ENCODE measurements at regions not wholly inside any gene's neighbourhood (a gene's known extent, or its start where the extent isn't known, plus 50 kb on each side); places are given as distances from the start of the nearest gene placed in this dataset.

DNA sequence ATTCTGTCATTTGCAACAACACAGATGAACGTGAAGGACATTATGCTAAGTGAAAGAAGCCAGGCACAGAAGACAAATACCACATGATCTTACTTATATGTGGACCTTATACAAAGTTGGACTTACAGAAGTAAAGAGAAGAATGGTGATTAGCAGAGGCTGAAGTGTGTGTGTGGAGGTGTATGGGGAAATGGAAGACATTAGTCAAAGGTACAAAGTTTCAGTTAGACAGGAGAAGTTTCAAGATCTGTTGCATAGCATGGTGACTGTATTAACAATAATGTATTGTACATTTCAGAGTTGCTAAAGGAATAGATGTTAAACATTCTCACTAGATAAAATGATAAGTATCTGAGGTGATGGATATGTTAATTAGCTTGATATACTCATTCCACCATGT is 124.4 kb upstream of the ADRA1D start:
- no peak for FAIRE-seq
- DNase-seq (ENCODE audit: low read depth): no peak
- no peak overlapping the region for H3K4me3 ChIP-seq (ENCODE audit: low read depth, low read length)
- H3K27me3 ChIP-seq (ENCODE audit: control insufficient read depth, insufficient read depth, low read length): no peaks in the 10 kb centered on the region
- TF ChIP-seq CTCF (IDR thresholded peaks at IDR 0.05; ENCODE audit: insufficient read depth, low read length, severe bottlenecking): no peak
- no peaks in the 10 kb centered on the region for H3K36me3 ChIP-seq (ENCODE audit: control insufficient read depth, insufficient read depth, low read length)

DNA sequence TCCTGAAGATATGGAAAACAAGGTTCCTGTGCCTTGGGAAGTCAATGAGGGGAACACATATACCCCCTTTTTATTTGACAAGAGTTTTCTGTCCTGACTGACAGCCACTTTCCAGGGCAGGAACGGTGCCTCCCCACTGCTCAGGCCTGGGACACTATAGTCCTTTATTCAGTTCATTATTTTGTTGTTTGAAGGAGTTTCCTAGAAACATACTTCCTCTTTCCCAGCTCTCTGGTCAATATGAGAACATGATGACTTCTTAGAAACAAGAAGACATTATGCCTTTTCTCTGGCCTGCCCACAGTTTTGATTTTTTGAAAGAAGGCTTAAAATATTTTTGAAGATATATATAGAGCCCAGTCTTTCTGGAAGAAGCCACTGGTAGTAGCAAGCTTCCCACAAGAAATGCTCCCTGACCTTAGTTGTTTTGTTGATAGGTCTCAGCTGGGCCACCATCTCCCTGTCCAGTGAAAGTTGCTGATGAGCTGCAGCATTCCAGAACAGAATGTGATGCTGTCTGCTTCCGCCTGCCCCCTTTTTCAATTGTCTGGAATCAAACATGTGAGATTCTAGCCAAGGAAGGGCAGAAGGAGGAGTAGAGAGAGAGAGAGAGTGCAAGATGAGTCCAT is 122.7 kb upstream of the ADRA1D start:
- FAIRE-seq (no peak), DNase-seq (ENCODE audit: low read depth) (no peak)
- Histone ChIP-seq H3K27me3 (ENCODE audit: control insufficient read depth, insufficient read depth, low read length) (no peaks in the 10 kb centered on the region), H3K36me3 (ENCODE audit: control insufficient read depth, insufficient read depth, low read length) (no peaks in the 10 kb centered on the region), H3K4me3 (ENCODE audit: low read depth, low read length) (no peak overlapping the region)
- no peak for TF ChIP-seq CTCF (IDR thresholded peaks at IDR 0.05; ENCODE audit: insufficient read depth, low read length, severe bottlenecking)

GRCh38 chr20:4370851-4371250 is 121.8 kb upstream of the ADRA1D start:
- DNase-seq (ENCODE audit: low read depth) (no peak), FAIRE-seq (peak; percentile 28)
- Histone ChIP-seq H3K36me3 (ENCODE audit: control insufficient read depth, insufficient read depth, low read length) (no peaks in the 10 kb centered on the region), H3K27me3 (ENCODE audit: control insufficient read depth, insufficient read depth, low read length) (no peaks in the 10 kb centered on the region), H3K4me3 (ENCODE audit: low read depth, low read length) (no peak overlapping the region)
- no peak for TF ChIP-seq CTCF (IDR thresholded peaks at IDR 0.05; ENCODE audit: insufficient read depth, low read length, severe bottlenecking)

DNA sequence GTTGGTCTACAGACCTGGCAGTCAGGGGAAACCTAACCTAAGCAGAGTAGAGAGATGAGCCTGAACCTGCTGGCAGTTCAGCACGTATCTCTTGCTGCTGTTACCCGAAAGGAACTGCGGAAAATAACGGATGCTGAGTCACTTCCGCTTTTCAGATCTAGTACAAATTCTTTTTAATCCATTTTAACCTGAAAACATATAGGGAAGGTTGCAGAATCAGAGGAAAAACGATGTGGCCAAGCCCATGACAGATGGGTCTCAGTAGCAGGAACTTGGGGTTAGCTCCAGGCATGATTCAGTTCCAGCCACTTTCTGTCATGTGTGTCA is 120.7 kb upstream of the ADRA1D start:
- FAIRE-seq: no peak
- Histone ChIP-seq H3K27me3 (ENCODE audit: control insufficient read depth, insufficient read depth, low read length) (no peaks in the 10 kb centered on the region), H3K36me3 (ENCODE audit: control insufficient read depth, insufficient read depth, low read length) (no peaks in the 10 kb centered on the region), H3K4me3 (ENCODE audit: low read depth, low read length) (no peak overlapping the region)
- no peak for TF ChIP-seq CTCF (IDR thresholded peaks at IDR 0.05; ENCODE audit: insufficient read depth, low read length, severe bottlenecking)
- DNase-seq (ENCODE audit: low read depth): no peak

DNA sequence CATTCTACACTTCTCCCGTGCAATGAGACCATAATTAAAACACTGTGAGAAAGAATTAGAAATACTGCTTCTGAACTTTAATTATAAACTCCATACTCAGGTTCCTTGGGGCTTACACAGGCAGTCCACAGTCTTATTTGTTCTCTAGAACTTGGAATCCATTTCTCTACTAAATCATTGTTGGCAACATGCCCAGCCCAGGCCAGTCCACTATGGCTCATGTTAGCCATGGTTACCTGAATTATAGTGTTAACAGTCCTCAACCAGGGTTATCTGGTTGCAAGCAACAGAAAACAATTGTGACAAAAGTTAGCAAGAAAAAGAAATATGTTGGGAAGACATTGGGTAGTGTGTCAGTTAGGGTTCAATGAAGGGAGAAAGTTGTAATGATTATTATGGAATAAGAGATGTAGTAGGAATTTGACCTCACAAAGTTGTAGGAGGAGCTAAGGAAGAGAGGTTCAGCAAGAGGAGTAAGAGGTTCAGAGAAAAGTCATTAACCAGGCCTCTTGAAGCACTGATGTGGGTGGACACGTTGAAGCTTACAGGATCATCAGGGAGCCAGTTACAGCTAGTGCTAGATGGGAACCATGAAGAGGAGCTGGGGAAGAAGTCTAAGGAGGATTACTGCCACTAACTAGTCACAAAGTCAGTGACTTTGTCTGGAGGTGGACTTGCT is 120.2 kb upstream of the ADRA1D start:
- Histone ChIP-seq H3K4me3 (ENCODE audit: low read depth, low read length) (no peak overlapping the region), H3K27me3 (ENCODE audit: control insufficient read depth, insufficient read depth, low read length) (no peaks in the 10 kb centered on the region), H3K36me3 (ENCODE audit: control insufficient read depth, insufficient read depth, low read length) (no peaks in the 10 kb centered on the region)
- no peak for FAIRE-seq
- no peak for TF ChIP-seq CTCF (IDR thresholded peaks at IDR 0.05; ENCODE audit: insufficient read depth, low read length, severe bottlenecking)
- DNase-seq (ENCODE audit: low read depth): no peak

GRCh38 chr20:4366076-4366475 is 117.0 kb upstream of the ADRA1D start:
- DNase-seq (ENCODE audit: low read depth) (peak; percentile 80), FAIRE-seq (no peak)
- TF ChIP-seq CTCF (IDR thresholded peaks at IDR 0.05; ENCODE audit: insufficient read depth, low read length, severe bottlenecking): no peak
- H3K4me3 ChIP-seq (ENCODE audit: low read depth, low read length): no peak overlapping the region
- no peaks in the 10 kb centered on the region for H3K36me3 ChIP-seq (ENCODE audit: control insufficient read depth, insufficient read depth, low read length)
- H3K27me3 ChIP-seq (ENCODE audit: control insufficient read depth, insufficient read depth, low read length): no peaks in the 10 kb centered on the region

Data from bronchial epithelial cell (primary cell).